IMR-90 (cell line): ENCODE measurements at regions not wholly inside any gene's neighbourhood (a gene's known extent, or its start where the extent isn't known, plus 50 kb on each side); places are given as distances from the start of the nearest gene placed in this dataset.

Experiments used
- ATAC-seq: fragments of 200-7000 bp; cut with Tn5 transposase; 2 replicates; pipeline ENCODE4 v1.9.1; 2020; ENCODE audit warnings: low read depth, mild to moderate bottlenecking, moderate library complexity
- BruUV-seq: library from RNA; stranded (reverse); fragments of 400-500 nt; replicated peaks from 2 replicates; lab custom pipeline; 2021; lab: Mats Ljungman, UMichigan
- CTCF ChIA-PET: fragments of 300-600 bp; formaldehyde crosslinking; extraction: SDS; loops from one replicate; lab custom pipeline; 2021; ENCODE audit warnings: antibody characterized with exemption; lab: Yijun Ruan, JAX
- POLR2A ChIA-PET: fragments of 300-600 bp; sonication (Branson Sonifier 250); formaldehyde crosslinking; loops from one replicate; lab custom pipeline; 2022; ENCODE audit warnings: antibody characterized with exemption; ENCODE audit not compliant: unreplicated experiment; lab: Charles Lee
- DNase-seq: peaks from one replicate; pipeline ENCODE4 v3.0.0; 2013
- H2AFZ ChIP-seq: replicated peaks from 2 replicates; pipeline ENCODE3; 2013; ENCODE audit warnings: low read length, mild to moderate bottlenecking; ENCODE audit not compliant: poor library complexity
- H2AK5ac ChIP-seq: 2 replicates; pipeline ENCODE4 v1.6.1; 2013; ENCODE audit warnings: low read depth, low read length, inconsistent platforms
- H2AK9ac ChIP-seq: replicated peaks from 2 replicates; pipeline ENCODE3; 2013; ENCODE audit warnings: mild to moderate bottlenecking, low read depth, low read length, moderate library complexity; ENCODE audit not compliant: poor library complexity
- H2BK120ac ChIP-seq: 2 replicates; pipeline ENCODE4 v1.6.1; 2013; ENCODE audit warnings: low read depth, low read length, inconsistent platforms
- H2BK15ac ChIP-seq: 3 replicates; pipeline ENCODE4 v1.6.1; 2013; ENCODE audit warnings: low read depth, low read length, inconsistent platforms
- H2BK20ac ChIP-seq: 2 replicates; pipeline ENCODE4 v1.6.1; 2013; ENCODE audit warnings: low read depth, mild to moderate bottlenecking, inconsistent platforms, low read length, moderate library complexity
- H2BK5ac ChIP-seq: 2 replicates; pipeline ENCODE4 v1.6.1; 2013; ENCODE audit warnings: mild to moderate bottlenecking, low read depth, low read length, inconsistent platforms; ENCODE audit not compliant: poor library complexity, severe bottlenecking
- H3K14ac ChIP-seq: replicated peaks from 2 replicates; pipeline ENCODE4 v1.6.1; 2013; ENCODE audit warnings: low read depth, low read length, inconsistent platforms
- H3K18ac ChIP-seq: 2 replicates; pipeline ENCODE4 v1.6.1; 2013; ENCODE audit warnings: low read depth, low read length, control low read depth
- H3K23ac ChIP-seq: 2 replicates; pipeline ENCODE4 v1.6.1; 2013; ENCODE audit warnings: low read depth, low read length, inconsistent platforms
- H3K27ac ChIP-seq: 2 replicates; pipeline ENCODE4 v1.5.1; 2013; ENCODE audit warnings: mild to moderate bottlenecking, control low read depth, low read length; ENCODE audit not compliant: insufficient read depth
- H3K27me3 ChIP-seq: 2 replicates; pipeline ENCODE4 v1.6.1; 2013; ENCODE audit warnings: low read length; ENCODE audit not compliant: control insufficient read depth, insufficient read depth
- H3K36me3 ChIP-seq: 2 replicates; pipeline ENCODE4 v1.6.1; 2013; ENCODE audit warnings: low read length, mixed read lengths; ENCODE audit not compliant: control insufficient read depth, insufficient read depth
- H3K4ac ChIP-seq: 2 replicates; pipeline ENCODE4 v1.6.1; 2013; ENCODE audit warnings: low read depth, low read length, inconsistent platforms
- H3K4me1 ChIP-seq: 2 replicates; pipeline ENCODE4 v1.6.1; 2013; ENCODE audit warnings: low read length, mixed read lengths; ENCODE audit not compliant: control insufficient read depth, insufficient read depth
- H3K4me2 ChIP-seq: 2 replicates; pipeline ENCODE4 v1.6.1; 2013; ENCODE audit warnings: low read depth, mild to moderate bottlenecking, control low read depth, low read length, moderate library complexity
- H3K4me3 ChIP-seq: 2 replicates; pipeline ENCODE4 v1.5.1; 2013; ENCODE audit warnings: low read depth, mild to moderate bottlenecking, control low read depth, low read length, moderate library complexity; ENCODE audit not compliant: insufficient read depth
- H3K56ac ChIP-seq: 2 replicates; pipeline ENCODE4 v1.6.1; 2013; ENCODE audit warnings: low read length, inconsistent platforms; ENCODE audit not compliant: insufficient read depth; ENCODE audit errors: extremely low read depth
- H3K79me1 ChIP-seq, 2 experiments: 2 replicates each; pipeline ENCODE4 v1.6.1; 2013; ENCODE audit warnings: low read length in 2 of 2, inconsistent platforms in 1 of 2, low read depth in 1 of 2
- H3K9ac ChIP-seq: 2 replicates; pipeline ENCODE4 v1.6.1; 2013; ENCODE audit warnings: low read depth, low read length, control low read depth
- H3K9me1 ChIP-seq: 2 replicates; pipeline ENCODE4 v1.6.1; 2013; ENCODE audit warnings: low read length, inconsistent platforms; ENCODE audit not compliant: insufficient read depth
- H3K9me3 ChIP-seq: 2 replicates; pipeline ENCODE4 v1.6.1; 2013; ENCODE audit warnings: low read length; ENCODE audit not compliant: control insufficient read depth, insufficient read depth
- H4K20me1 ChIP-seq: 2 replicates; pipeline ENCODE4 v1.6.1; 2013; ENCODE audit warnings: low read length, inconsistent platforms; ENCODE audit not compliant: insufficient read depth
- H4K5ac ChIP-seq: 2 replicates; pipeline ENCODE4 v1.6.1; 2013; ENCODE audit warnings: mild to moderate bottlenecking, low read depth, low read length, control low read depth
- H4K8ac ChIP-seq, 2 experiments: 2 replicates each; pipeline ENCODE4 v1.6.1; 2013; ENCODE audit warnings: low read depth in 2 of 2, low read length in 2 of 2, control low read depth in 1 of 2, inconsistent platforms in 1 of 2
- H4K91ac ChIP-seq: 2 replicates; pipeline ENCODE4 v1.6.1; 2013; ENCODE audit warnings: low read depth, low read length, inconsistent platforms; ENCODE audit not compliant: insufficient read depth
- BHLHE40 ChIP-seq: fragments of 150-350 bp; IDR thresholded peaks from 2 replicates; pipeline ENCODE4 v1.6.1; 2016; ENCODE audit warnings: mild to moderate bottlenecking, low read depth, low read length
- CEBPB ChIP-seq: IDR thresholded peaks from 2 replicates; pipeline ENCODE4 v1.6.1; 2012; ENCODE audit warnings: low read depth, low read length, improper control_type of control experiment
- CHD1 ChIP-seq: IDR thresholded peaks from 2 replicates; pipeline ENCODE4 v1.6.1; 2012; ENCODE audit warnings: low read depth, low read length, improper control_type of control experiment
- CTCF ChIP-seq: conservative IDR thresholded peaks from 2 replicates; pipeline ENCODE4 v1.5.1; 2012; ENCODE audit warnings: mild to moderate bottlenecking, low read depth, low read length, improper control_type of control experiment
- ELK1 ChIP-seq: fragments of 150-350 bp; IDR thresholded peaks from 2 replicates; pipeline ENCODE4 v1.6.1; 2016; ENCODE audit warnings: low read depth, mild to moderate bottlenecking, low read length, moderate library complexity, borderline replicate concordance
- FOS ChIP-seq: fragments of 150-350 bp; IDR thresholded peaks from 2 replicates; pipeline ENCODE4 v1.6.1; 2016; ENCODE audit warnings: low read depth, low read length
- MAFK ChIP-seq: IDR thresholded peaks from 2 replicates; pipeline ENCODE4 v1.6.1; 2012; ENCODE audit warnings: low read depth, low read length, improper control_type of control experiment
- MAZ ChIP-seq: IDR thresholded peaks from 2 replicates; pipeline ENCODE4 v1.6.1; 2012; ENCODE audit warnings: low read depth, mild to moderate bottlenecking, low read length, improper control_type of control experiment, moderate library complexity, borderline replicate concordance
- MXI1 ChIP-seq: IDR thresholded peaks from 2 replicates; pipeline ENCODE4 v1.6.1; 2012; ENCODE audit warnings: low read depth, mild to moderate bottlenecking, low read length, moderate library complexity, borderline replicate concordance
- NFE2L2 ChIP-seq: fragments of 150-350 bp; IDR thresholded peaks from 2 replicates; pipeline ENCODE4 v1.6.1; 2016; ENCODE audit warnings: low read depth, mild to moderate bottlenecking, low read length
- POLR2A ChIP-seq: IDR thresholded peaks from 2 replicates; pipeline ENCODE4 v1.6.1; 2012; ENCODE audit warnings: mild to moderate bottlenecking, low read depth, low read length
- RAD21 ChIP-seq: IDR thresholded peaks from 2 replicates; pipeline ENCODE4 v1.6.1; 2012; ENCODE audit warnings: low read length, improper control_type of control experiment
- RCOR1 ChIP-seq: IDR thresholded peaks from 2 replicates; pipeline ENCODE4 v1.6.1; 2012; ENCODE audit warnings: mild to moderate bottlenecking, low read length, improper control_type of control experiment; ENCODE audit not compliant: insufficient replicate concordance
- RFX5 ChIP-seq: IDR thresholded peaks from 2 replicates; pipeline ENCODE4 v1.8.0; 2012; ENCODE audit warnings: low read depth, mild to moderate bottlenecking, low read length, moderate library complexity
- SMC3 ChIP-seq: fragments of 150-350 bp; IDR thresholded peaks from 2 replicates; pipeline ENCODE4 v1.6.1; 2016; ENCODE audit warnings: low read depth, mild to moderate bottlenecking, antibody characterized with exemption, low read length, moderate library complexity
- USF2 ChIP-seq: fragments of 150-350 bp; IDR thresholded peaks from 2 replicates; pipeline ENCODE4 v1.6.1; 2017; ENCODE audit warnings: mild to moderate bottlenecking, antibody characterized with exemption, low read length, low read depth
- WGBS, 2 experiments: methylation state at CpG; one replicate each; pipeline versions ENCODE4 v1.1.5 to v1.1.7; 2013; ENCODE audit warnings: missing lambda C conversion rate in 2 of 2; ENCODE audit not compliant: insufficient read length in 1 of 2; ENCODE audit errors: extremely low coverage in 2 of 2; 5-methylcytosine and 5-hydroxymethylcytosine counted together
- dilution Hi-C: fragments of 300-500 bp; cut with HindIII; formaldehyde crosslinking; loops from one replicate; pipeline ENCODE4 v1.14.3; 2018; ENCODE audit warnings: low sequenced_read_pairs; ENCODE audit not compliant: unreplicated experiment
- in situ Hi-C: fragments of 300-500 bp; cut with MboI; formaldehyde crosslinking; loops from 3 replicates; pipeline ENCODE4 v1.14.3; 2019; ENCODE audit warnings: low sequenced_read_pairs, inconsistent platforms, mixed read lengths
- intact Hi-C: fragments of 100-400 bp; cut with micrococcal nuclease; formaldehyde crosslinking; loops from 2 replicates; pipeline ENCODE4 v1.10.0; 2022

GRCh38 chr14:58774531-58774930 lies 136.8 kb downstream of the DACT1 start:
- no peak overlapping the region for H4K91ac ChIP-seq
- H3K9me3 ChIP-seq, result no peaks in the 10 kb centered on the region
- H3K56ac ChIP-seq, result no peak overlapping the region
- H3K4me2 ChIP-seq, result no peak overlapping the region
- H3K4ac ChIP-seq, result no peak overlapping the region
- H3K4me1 ChIP-seq, result peaks cover 6% of the 10 kb centered on the region; the same call in 1 of the 2 replicates
- H2AFZ ChIP-seq, result no peak overlapping the region
- no peak overlapping the region for H2AK9ac ChIP-seq
- H3K4me3 ChIP-seq, result no peak overlapping the region
- H3K9me1 ChIP-seq, result no peaks in the 10 kb centered on the region
- no peak for DNase-seq
- H2BK5ac ChIP-seq, result no peak overlapping the region
- no peak for ATAC-seq
- H3K36me3 ChIP-seq, result no peaks in the 10 kb centered on the region
- no peak overlapping the region for H4K8ac ChIP-seq
- H3K23ac ChIP-seq, result no peak overlapping the region
- no peak overlapping the region for H3K18ac ChIP-seq
- in situ Hi-C loops, result no loop called here
- no peak overlapping the region for H3K14ac ChIP-seq
- no peak overlapping the region for H2BK15ac ChIP-seq
- no peak overlapping the region for H3K9ac ChIP-seq
- ChIA-PET POLR2A (no interaction called here), CTCF (no interaction called here)
- no peak for TF ChIP-seq MAFK
- TF ChIP-seq USF2, result no peak
- TF ChIP-seq RAD21, result no peak
- TF ChIP-seq POLR2A, result no peak
- no peak for TF ChIP-seq BHLHE40
- TF ChIP-seq RFX5, result no peak
- TF ChIP-seq NFE2L2, result no peak
- TF ChIP-seq CHD1, result no peak
- TF ChIP-seq RCOR1, result no peak
- TF ChIP-seq CTCF, result no peak
- no peak for TF ChIP-seq FOS
- TF ChIP-seq MAZ, result no peak
- TF ChIP-seq SMC3, result no peak
- no peak for TF ChIP-seq MXI1
- no peak for TF ChIP-seq CEBPB
- no peak for TF ChIP-seq ELK1
- no TSS peak for BruUV-seq
- no CpG with 5 or more reads among the region's 1 CpG for WGBS, 2 experiments
- H3K79me1 ChIP-seq, result no peaks in the 10 kb centered on the region
- H2BK120ac ChIP-seq, result no peak overlapping the region
- peaks cover 1% of the 10 kb centered on the region; the same call in 1 of the 2 replicates for H3K27me3 ChIP-seq
- no peak overlapping the region for H2BK20ac ChIP-seq
- H4K20me1 ChIP-seq, result no peaks in the 10 kb centered on the region
- H2AK5ac ChIP-seq, result no peak overlapping the region
- no peak overlapping the region for H4K5ac ChIP-seq
- no peak overlapping the region for H3K27ac ChIP-seq
- intact Hi-C loops, result no loop called here
- dilution Hi-C loops, result no loop called here
